SK-N-SH (cell line): ENCODE measurements at regions not wholly inside any gene's neighbourhood (a gene's known extent, or its start where the extent isn't known, plus 50 kb on each side); places are given as distances from the start of the nearest gene placed in this dataset.

ENCODE experiments used
- CTCF ChIA-PET: fragments of 300-600, 350-600 bp; formaldehyde crosslinking; extraction: SDS; loops from one replicate; lab custom pipeline; 2021; lab: Yijun Ruan, JAX
- POLR2A ChIA-PET: fragments of 350-600 bp; sonication (Branson Sonifier 250); formaldehyde crosslinking; extraction: SDS; loops from one replicate; lab custom pipeline; 2020; ENCODE audit warnings: antibody characterized with exemption, inconsistent platforms; lab: Yijun Ruan, JAX
- DNase-seq: peaks from one replicate; pipeline ENCODE4 v3.0.0; 2012
- H2AFZ ChIP-seq: fragments of 200-600 bp; sonication (generic); 2 replicates; pipeline ENCODE4 v1.8.1; 2016; ENCODE audit warnings: antibody characterized with exemption, mild to moderate bottlenecking, low read depth
- H3F3A ChIP-seq: fragments of 200-600 bp; sonication (generic); replicated peaks from 2 replicates; pipeline ENCODE3; 2016; ENCODE audit warnings: antibody characterized with exemption, mild to moderate bottlenecking; ENCODE audit not compliant: insufficient read depth
- H3K27ac ChIP-seq, 2 experiments: fragments of 200-500 bp in 1 of 2; fragments of 200-600 bp in 1 of 2; sonication (Bioruptor generic) in 1 of 2; sonication (generic), shearing (Covaris generic) in 1 of 2; 2 replicates each; pipeline versions ENCODE4 v1.5.1 to v1.6.1; 2014 to 2016; ENCODE audit warnings: low read depth in 2 of 2, inconsistent platforms in 1 of 2, low read length in 1 of 2, mild to moderate bottlenecking in 1 of 2, mixed read lengths in 1 of 2
- H3K27me3 ChIP-seq: fragments of 200-600 bp; sonication (generic), shearing (Covaris generic); 2 replicates; pipeline ENCODE4 v1.6.1; 2016; ENCODE audit warnings: mixed run types; ENCODE audit not compliant: insufficient read depth
- H3K36me3 ChIP-seq, 2 experiments: fragments of 200-500 bp in 1 of 2; fragments of 200-600 bp in 1 of 2; sonication (Bioruptor generic) in 1 of 2; sonication (generic) in 1 of 2; replicated peaks in 1 of 2; 2 replicates each; pipeline versions ENCODE3 to v1.5.1; 2014 to 2016; ENCODE audit warnings: low read length in 1 of 2, mild to moderate bottlenecking in 1 of 2; ENCODE audit not compliant: insufficient read depth in 2 of 2, control insufficient read depth in 1 of 2
- H3K4me1 ChIP-seq, 2 experiments: fragments of 200-500 bp in 1 of 2; fragments of 200-600 bp in 1 of 2; sonication (Bioruptor generic) in 1 of 2; sonication (generic), shearing (Covaris generic) in 1 of 2; 2 replicates each; pipeline versions ENCODE4 v1.5.1 to v1.6.1; 2014 to 2016; ENCODE audit warnings: low read depth in 1 of 2, low read length in 1 of 2, mixed run types in 1 of 2; ENCODE audit not compliant: insufficient read depth in 2 of 2, control insufficient read depth in 1 of 2
- H3K4me2 ChIP-seq: fragments of 200-600 bp; sonication (generic), shearing (Covaris generic); 2 replicates; pipeline ENCODE4 v1.6.1; 2017; ENCODE audit warnings: mixed run types
- H3K4me3 ChIP-seq, 2 experiments: fragments of 200-500 bp in 1 of 2; fragments of 200-600 bp in 1 of 2; sonication (Bioruptor generic) in 1 of 2; sonication (generic), shearing (Covaris generic) in 1 of 2; 2 replicates each; pipeline versions ENCODE4 v1.5.1 to v1.8.1; 2014 to 2016; ENCODE audit warnings: low read depth in 2 of 2, inconsistent platforms in 1 of 2, low read length in 1 of 2, mild to moderate bottlenecking in 1 of 2, mixed read lengths in 1 of 2, moderate library complexity in 1 of 2
- H3K79me2 ChIP-seq: fragments of 200-600 bp; sonication (generic); 2 replicates; pipeline ENCODE4 v1.8.1; 2017; ENCODE audit warnings: mild to moderate bottlenecking; ENCODE audit not compliant: insufficient read depth
- H3K9ac ChIP-seq: fragments of 200-600 bp; sonication (generic); 2 replicates; pipeline ENCODE4 v1.6.1; 2017; ENCODE audit warnings: mixed run types
- H3K9me2 ChIP-seq: fragments of 200-600 bp; sonication (generic); 2 replicates; pipeline ENCODE4 v1.6.1; 2017; ENCODE audit warnings: mixed run types
- H3K9me3 ChIP-seq: fragments of 200-600 bp; sonication (generic); 2 replicates; pipeline ENCODE4 v1.6.1; 2017; ENCODE audit warnings: mixed run types, mild to moderate bottlenecking, moderate library complexity
- H4K20me1 ChIP-seq: fragments of 200-600 bp; sonication (generic); 2 replicates; pipeline ENCODE4 v1.6.1; 2017; ENCODE audit warnings: mild to moderate bottlenecking, mixed run types; ENCODE audit not compliant: insufficient read depth
- CTCF ChIP-seq: fragments of 200-600 bp; sonication (generic); IDR thresholded peaks from 2 replicates; pipeline ENCODE4 v1.6.1; 2017; ENCODE audit warnings: antibody characterized with exemption, mild to moderate bottlenecking, moderate library complexity
- EZH2phosphoT487 ChIP-seq: fragments of 200-600 bp; sonication (generic); IDR thresholded peaks from 2 replicates; pipeline ENCODE4 v1.6.1; 2017; ENCODE audit warnings: low read depth, mixed run types, mild to moderate bottlenecking, antibody characterized with exemption, moderate library complexity, borderline replicate concordance
- FOXJ3 ChIP-seq: sonication (generic); formaldehyde crosslinking; IDR thresholded peaks from 2 replicates; pipeline ENCODE4 v1.5.1; 2020; ENCODE audit warnings: mild to moderate bottlenecking, missing genetic modification reagents
- GABPA ChIP-seq: IDR thresholded peaks from 2 replicates; pipeline ENCODE4 v1.4.0; 2012; ENCODE audit warnings: low read depth, mild to moderate bottlenecking
- GATA2 ChIP-seq: sonication (generic); formaldehyde crosslinking; IDR thresholded peaks from 2 replicates; pipeline ENCODE4 v1.5.0; 2020; ENCODE audit warnings: mild to moderate bottlenecking, missing genetic modification reagents
- MAX ChIP-seq: IDR thresholded peaks from 2 replicates; pipeline ENCODE4 v1.4.0; 2012; ENCODE audit warnings: low read depth
- MEF2A ChIP-seq: IDR thresholded peaks from 2 replicates; pipeline ENCODE4 v1.4.0; 2012; ENCODE audit warnings: low read depth, borderline replicate concordance
- MXI1 ChIP-seq: IDR thresholded peaks from 2 replicates; pipeline ENCODE4 v1.6.1; 2012; ENCODE audit warnings: mild to moderate bottlenecking, low read depth, low read length, improper control_type of control experiment
- NFIC ChIP-seq: IDR thresholded peaks from 2 replicates; pipeline ENCODE4 v1.4.0; 2012; ENCODE audit warnings: borderline replicate concordance
- NRF1 ChIP-seq: IDR thresholded peaks from 2 replicates; pipeline ENCODE4 v1.6.1; 2012; ENCODE audit warnings: low read depth, mild to moderate bottlenecking, low read length
- POLR2AphosphoS5 ChIP-seq: IDR thresholded peaks from 2 replicates; pipeline ENCODE4 v1.6.1; 2012; ENCODE audit warnings: low read depth, low read length
- RAD21 ChIP-seq: IDR thresholded peaks from 2 replicates; pipeline ENCODE4 v1.6.1; 2012; ENCODE audit warnings: mild to moderate bottlenecking, low read length
- RCOR1 ChIP-seq: fragments of 150-350 bp; IDR thresholded peaks from 2 replicates; pipeline ENCODE4 v1.6.1; 2017; ENCODE audit warnings: antibody characterized with exemption, low read length
- REST ChIP-seq: IDR thresholded peaks from 2 replicates; pipeline ENCODE4 v1.6.1; 2012; ENCODE audit warnings: mild to moderate bottlenecking, low read depth, low read length, moderate library complexity
- RXRA ChIP-seq: IDR thresholded peaks from 2 replicates; pipeline ENCODE4 v1.4.0; 2012; ENCODE audit warnings: low read depth, mild to moderate bottlenecking, borderline replicate concordance
- SIN3A ChIP-seq: IDR thresholded peaks from 2 replicates; pipeline ENCODE4 v1.6.1; 2012; ENCODE audit warnings: low read depth, mild to moderate bottlenecking, low read length, moderate library complexity, borderline replicate concordance
- SMC3 ChIP-seq: IDR thresholded peaks from 2 replicates; pipeline ENCODE4 v1.6.1; 2012; ENCODE audit warnings: low read depth, low read length, improper control_type of control experiment
- TEAD4 ChIP-seq: IDR thresholded peaks from 2 replicates; pipeline ENCODE4 v1.4.0; 2012; ENCODE audit warnings: mild to moderate bottlenecking, borderline replicate concordance; ENCODE audit not compliant: insufficient read depth
- WGBS: methylation state at CpG from one replicate; pipeline ENCODE4 v1.1.6; 2017; ENCODE audit warnings: low lambda C conversion rate; 5-methylcytosine and 5-hydroxymethylcytosine counted together

- POLR2A ChIA-PET: no interaction called here
- CTCF ChIA-PET: interaction anchor here (1.2 kb wide), 1 partner anchor 20 kb away, joined by 3 read pairs; no protein-coding TSS in a partner anchor
- H4K20me1 ChIP-seq: no peaks in the 10 kb centered on the region
Measured at GRCh38 chr3:79846148-79846933, 78.5 kb upstream of the ROBO1 start.

GRCh38 chr3:79845546-79845945, 77.7 kb upstream of the ROBO1 start:
- Histone ChIP-seq H3K9me3 (no peaks in the 10 kb centered on the region), H3K27me3 (no peaks in the 10 kb centered on the region), H3K36me3 (no peaks in the 10 kb centered on the region), H3F3A (no peaks in the 10 kb centered on the region), H2AFZ (no peak overlapping the region), H4K20me1 (no peaks in the 10 kb centered on the region), H3K9ac (no peak overlapping the region), H3K4me1 (no peaks in the 10 kb centered on the region; a peak in 1 of 4 replicates), H3K4me2 (no peak overlapping the region), H3K9me2 (no peaks in the 10 kb centered on the region), H3K27ac (no peak overlapping the region), H3K79me2 (no peaks in the 10 kb centered on the region), H3K4me3 (no peak overlapping the region)
- TF ChIP-seq RCOR1: no peak
- TF ChIP-seq RXRA: no peak
- no peak for TF ChIP-seq RAD21
- TF ChIP-seq GABPA: no peak
- TF ChIP-seq MAX: no peak
- no peak for TF ChIP-seq SMC3
- TF ChIP-seq MXI1: no peak
- TF ChIP-seq EZH2phosphoT487: no peak
- TF ChIP-seq CTCF: no peak
- TF ChIP-seq REST: no peak
- WGBS: 68% methylated on average over 4 of the region's 4 CpGs
- ChIA-PET POLR2A (no interaction called here), CTCF (no interaction called here)
- no peak for DNase-seq

More at GRCh38 chr3:79846148-79846933, 78.5 kb upstream of the ROBO1 start:
- TF ChIP-seq RCOR1 (no peak), NFIC (no peak), SIN3A (no peak), MEF2A (no peak), SMC3 (0 out of 2 replicates have a peak, but pooled peaks have one; percentile 22), RAD21 (no peak), CTCF (peak; percentile 65), TEAD4 (no peak), FOXJ3 (CRISPR knock-in tag) (no peak), POLR2AphosphoS5 (no peak), NRF1 (no peak), GATA2 (no peak)
- no peak for DNase-seq
- H3K4me1 ChIP-seq: no peaks in the 10 kb centered on the region; a peak in 1 of 4 replicates
- no peak overlapping the region for H3K4me3 ChIP-seq
- H3K27me3 ChIP-seq: no peaks in the 10 kb centered on the region
- no peaks in the 10 kb centered on the region for H3F3A ChIP-seq
- H3K9me2 ChIP-seq: no peaks in the 10 kb centered on the region
- no peak overlapping the region for H2AFZ ChIP-seq
- no peaks in the 10 kb centered on the region for H3K36me3 ChIP-seq
- H3K27ac ChIP-seq: no peak overlapping the region
- no peak overlapping the region for H3K4me2 ChIP-seq
- 56% methylated on average over 9 of the region's 9 CpGs for WGBS
- H3K9me3 ChIP-seq: no peaks in the 10 kb centered on the region
- no peaks in the 10 kb centered on the region for H3K79me2 ChIP-seq
- H3K9ac ChIP-seq: no peak overlapping the region
